Activated naive CD4-positive, alpha-beta T cell treated with Interleukin-2 at 50 U/mL for 16 hours (primary cell): ENCODE measurements at regions not wholly inside any gene's neighbourhood (a gene's known extent, or its start where the extent isn't known, plus 50 kb on each side); places are given as distances from the start of the nearest gene placed in this dataset.
"Not testable (repeated sequence)": the region's sequence is repeated elsewhere in the genome, so short reads cannot be mapped to it uniquely, and the experiment has no call there.

Experiments used
- DNase-seq: peaks from one replicate; pipeline ENCODE4 v3.0.0-alpha.2; 2020

DNA sequence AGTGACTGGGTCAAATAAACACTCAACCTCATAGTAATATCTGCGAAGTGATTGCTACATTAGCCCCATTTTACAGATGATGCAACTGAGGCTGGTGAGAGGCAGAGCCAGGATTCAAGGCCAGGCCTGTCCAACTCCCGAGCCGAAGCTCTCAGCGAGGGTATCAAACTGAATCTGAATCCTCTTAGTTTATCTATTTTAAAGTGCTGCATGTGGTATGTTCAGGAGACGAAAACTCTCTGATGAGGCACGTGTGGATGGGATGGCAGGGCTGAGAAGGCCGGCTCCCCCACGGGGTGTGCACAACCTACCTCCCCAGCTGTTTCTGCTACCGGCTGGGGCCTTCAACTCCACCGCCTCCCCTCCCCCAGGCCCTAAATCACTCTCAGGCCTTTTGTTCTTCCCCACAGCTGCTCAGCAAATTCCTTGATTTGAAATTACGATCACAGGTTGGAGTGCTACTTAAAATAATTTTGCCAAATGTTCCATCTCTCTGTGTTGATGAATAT lies 171.8 kb downstream of the TOMM20 start:
- no peak for DNase-seq

- no peak for DNase-seq
These were observed 173.4 kb downstream of the TOMM20 start for GRCh38 chr1:234955107-234955731.

GRCh38 chr1:234954613-234955012 lies 174.0 kb downstream of the TOMM20 start:
- no peak for DNase-seq

DNA sequence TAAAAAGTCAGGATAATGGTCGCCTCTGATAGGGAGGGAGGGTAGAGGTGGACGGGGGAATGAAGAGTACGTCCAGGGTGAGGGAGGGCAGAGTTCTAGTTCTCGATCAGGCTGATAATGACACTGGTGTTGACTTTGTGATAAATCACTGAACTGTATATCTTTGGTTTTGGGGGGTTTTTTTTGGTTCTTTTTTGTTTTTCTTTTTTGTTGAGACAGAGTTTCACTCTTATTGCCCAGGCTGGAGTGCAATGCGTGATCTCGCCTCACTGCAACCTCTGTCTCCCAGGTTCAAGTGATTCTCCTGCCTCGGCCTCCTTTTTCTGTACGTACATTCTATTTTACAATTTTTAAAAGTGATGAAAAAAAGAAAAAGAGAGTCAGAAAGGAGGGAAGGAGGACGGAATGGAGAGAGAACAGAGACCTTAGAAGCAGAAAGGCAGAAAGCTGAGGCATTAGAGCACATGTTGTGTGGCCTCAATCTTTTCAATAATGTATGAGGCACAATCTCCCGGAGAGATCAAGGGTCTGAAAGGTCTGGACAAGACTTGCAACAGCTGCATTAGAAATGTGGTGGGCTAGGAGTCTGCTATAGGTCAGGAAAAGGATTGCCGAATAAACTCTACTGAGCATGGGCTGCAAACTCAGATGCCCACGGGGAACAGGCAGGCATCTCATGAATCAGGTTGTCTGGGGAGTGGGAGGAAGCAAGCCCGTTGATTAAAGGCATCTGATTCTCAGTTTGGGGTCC lies 174.8 kb downstream of the TOMM20 start:
- no peak for DNase-seq

DNA sequence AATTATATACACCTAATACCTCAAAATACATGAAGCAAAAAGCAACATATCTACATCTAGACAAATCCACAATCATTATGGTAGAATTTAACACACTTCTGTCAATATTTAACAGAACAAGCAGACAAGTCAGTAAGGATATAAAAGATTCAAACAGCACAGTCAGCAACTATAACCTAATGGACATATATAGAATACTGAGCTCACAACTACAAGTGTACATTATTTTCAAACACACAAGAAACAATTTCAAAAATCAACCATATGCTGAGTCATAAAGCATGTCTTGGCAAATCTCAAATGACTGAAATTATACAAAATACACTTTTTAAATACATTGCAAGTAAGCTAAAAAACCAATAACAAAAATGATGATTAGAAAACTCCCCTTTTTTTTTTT lies 178.0 kb downstream of the TOMM20 start:
- no peak for DNase-seq

- DNase-seq = not testable (repeated sequence)
These were observed 179.1 kb downstream of the TOMM20 start for GRCh38 chr1:234949528-234949927.

DNA sequence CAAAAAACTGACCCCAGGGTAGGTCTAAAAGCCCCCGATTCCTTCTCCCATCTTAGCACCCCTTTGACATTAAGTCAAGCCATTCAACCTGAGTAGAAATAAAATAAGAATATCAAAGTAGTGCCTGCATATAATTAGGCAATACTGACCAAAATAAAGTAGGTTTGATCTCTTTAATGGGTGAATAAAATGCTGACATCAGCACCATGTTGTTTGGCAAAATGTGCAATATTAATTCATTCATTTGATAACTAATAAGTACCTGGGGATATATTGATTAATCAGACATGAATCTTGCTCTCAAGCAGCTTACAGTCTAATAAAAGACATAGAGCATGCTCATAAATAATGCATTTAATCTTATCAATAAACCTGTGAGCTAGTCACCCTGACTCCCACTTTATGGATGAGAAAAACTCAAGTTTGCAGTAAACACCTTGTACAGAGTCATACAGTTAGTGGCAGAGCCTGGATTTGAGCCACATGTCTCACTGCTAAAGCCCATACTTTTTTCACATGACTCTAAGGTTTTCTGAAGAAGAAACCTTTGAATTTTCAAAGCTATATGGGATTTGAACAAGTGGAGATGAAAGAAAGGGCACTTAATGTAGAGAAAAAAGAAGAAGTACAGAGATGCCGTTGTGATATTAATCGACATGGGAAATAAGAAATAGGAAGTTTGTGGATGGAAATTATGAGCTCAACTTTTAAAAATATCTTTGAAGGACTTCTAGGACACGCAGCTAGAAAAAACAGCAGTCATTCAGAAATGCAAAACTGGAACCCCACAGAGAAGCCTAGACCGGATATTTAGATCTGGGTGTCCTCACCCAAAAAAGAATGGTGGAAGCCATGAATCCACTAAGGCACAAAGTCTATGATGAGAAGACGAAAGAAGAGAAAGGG lies 183.9 kb downstream of the TOMM20 start:
- no peak for DNase-seq

DNA sequence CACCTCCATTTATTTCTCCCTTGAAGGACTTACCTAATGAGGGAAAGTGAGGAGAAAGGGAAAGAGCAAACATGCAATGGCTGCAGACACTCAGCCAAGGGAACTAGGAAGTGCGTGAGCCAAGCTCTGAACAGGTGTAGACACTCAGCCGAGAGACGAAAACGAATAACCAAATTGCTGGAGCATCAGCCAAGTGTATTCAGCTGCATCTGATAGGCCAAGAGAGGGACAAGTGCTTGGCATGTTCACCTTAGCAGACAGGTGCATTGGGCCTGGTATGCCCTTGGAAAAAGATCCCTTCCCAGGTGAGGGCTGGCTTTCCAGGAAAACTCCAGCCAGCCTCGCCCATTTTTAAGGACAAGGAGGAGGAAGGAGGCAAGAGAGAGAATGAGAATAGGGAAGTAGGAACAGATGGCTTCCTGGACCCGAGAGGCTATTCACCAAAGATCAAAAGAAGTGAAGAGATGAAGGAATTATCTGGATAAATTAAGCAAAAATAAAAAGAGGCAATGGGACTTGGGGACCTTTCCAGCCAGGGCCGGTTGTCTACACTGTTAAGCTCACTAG lies 184.7 kb downstream of the TOMM20 start:
- DNase-seq = no peak

GRCh38 chr1:234942879-234943506 lies 185.6 kb downstream of the TOMM20 start:
- no peak for DNase-seq

- no peak for DNase-seq
These were observed 186.7 kb downstream of the TOMM20 start for GRCh38 chr1:234942012-234942332.

DNA sequence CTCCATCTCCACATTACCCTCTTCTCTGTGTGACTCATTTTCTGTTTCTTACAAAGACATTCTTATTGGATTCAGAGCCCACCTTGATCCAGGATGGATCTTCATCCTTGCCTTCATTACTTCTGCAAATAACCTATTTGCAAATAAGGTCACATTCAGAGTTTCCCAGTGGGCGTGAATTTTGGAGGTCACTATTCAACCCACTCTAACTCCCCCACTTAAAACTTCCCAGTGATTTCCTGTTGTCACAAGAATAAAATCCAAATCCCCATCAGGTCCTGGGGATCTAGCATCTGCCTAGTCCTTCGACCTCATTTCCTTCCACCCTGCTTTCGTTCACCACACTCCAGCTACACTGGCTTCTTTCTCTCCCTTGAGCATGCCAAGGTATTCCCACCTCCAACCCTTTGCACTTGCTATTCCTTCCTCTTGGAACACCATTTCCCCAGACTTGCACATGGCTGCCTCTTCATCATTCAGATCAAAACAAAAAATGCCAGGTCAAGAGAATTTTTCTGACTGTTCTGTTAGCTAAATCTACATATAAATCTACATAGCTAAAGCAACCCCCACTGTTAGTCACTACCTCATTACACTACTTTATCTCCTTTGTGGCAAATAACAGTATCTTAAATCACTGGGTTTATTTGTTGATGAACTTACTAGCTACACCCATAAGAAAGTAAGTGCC lies 187.2 kb downstream of the TOMM20 start:
- DNase-seq = no peak

GRCh38 chr1:234940841-234941240 lies 187.8 kb downstream of the TOMM20 start:
- DNase-seq = no peak

DNA sequence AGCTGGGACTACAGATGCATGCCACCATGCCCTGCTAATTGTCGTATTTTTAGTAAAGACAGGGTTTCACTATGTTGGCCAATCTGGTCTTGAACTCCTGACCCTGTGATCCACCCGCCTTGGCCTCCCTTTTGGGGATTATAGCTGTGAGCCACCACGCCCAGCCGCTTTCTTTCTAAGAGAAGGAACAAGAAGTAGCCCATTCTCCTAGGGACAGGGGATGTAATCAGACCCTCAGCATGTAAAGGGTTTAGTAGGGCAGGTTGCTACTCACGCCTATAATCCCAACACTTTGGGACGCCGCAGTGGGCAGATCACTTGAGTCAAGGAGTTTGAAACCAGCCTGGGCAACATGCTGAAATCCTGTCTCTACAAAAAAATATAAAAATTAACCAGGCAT lies 189.7 kb downstream of the TOMM20 start:
- DNase-seq = no peak

DNA sequence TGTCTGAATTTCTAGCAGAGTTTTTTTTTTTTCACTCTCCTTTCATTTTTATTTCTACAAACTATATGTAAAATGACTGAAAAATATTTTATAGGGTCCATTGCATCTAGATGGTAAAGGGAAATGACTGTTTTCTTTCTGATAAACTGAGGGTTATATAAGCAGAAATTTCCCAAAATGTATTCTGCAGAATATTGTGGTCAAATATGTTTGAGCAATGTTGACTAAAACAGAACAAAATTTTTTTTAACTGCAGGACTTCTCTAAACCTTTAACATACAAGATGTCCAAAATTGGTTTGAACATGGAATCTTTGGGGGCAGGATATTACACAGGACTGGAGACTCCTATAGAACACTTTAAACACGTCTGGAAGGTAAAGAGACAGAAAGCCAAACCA lies 190.5 kb downstream of the TOMM20 start:
- DNase-seq = no peak

GRCh38 chr1:234936612-234937389 lies 191.8 kb downstream of the TOMM20 start:
- no peak for DNase-seq

- DNase-seq = no peak
These were observed 194.0 kb downstream of the TOMM20 start for GRCh38 chr1:234934611-234935033.

GRCh38 chr1:234933475-234933874 lies 195.2 kb downstream of the TOMM20 start:
- no peak for DNase-seq

- no peak for DNase-seq
These were observed 195.9 kb downstream of the TOMM20 start for GRCh38 chr1:234932511-234933430.

DNA sequence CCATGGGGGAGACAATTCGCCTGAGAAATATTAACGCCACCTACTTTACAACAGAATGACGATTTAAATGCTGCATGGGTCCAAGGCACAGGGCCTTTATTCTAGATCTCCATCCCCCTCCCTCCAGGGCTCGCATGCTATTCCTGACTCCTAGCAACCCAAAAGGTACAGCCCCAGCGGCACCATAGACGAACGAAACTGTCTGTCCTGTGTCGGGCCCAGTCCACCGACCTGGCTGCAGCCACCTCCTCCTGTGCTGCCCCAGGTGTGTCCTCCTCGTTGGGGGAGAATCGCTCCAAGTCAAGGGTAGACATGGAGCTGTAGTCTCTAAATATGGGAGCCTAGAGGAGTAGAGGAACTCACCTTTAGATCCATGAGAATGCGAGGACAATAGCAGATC lies 196.5 kb downstream of the TOMM20 start:
- DNase-seq = no peak

DNA sequence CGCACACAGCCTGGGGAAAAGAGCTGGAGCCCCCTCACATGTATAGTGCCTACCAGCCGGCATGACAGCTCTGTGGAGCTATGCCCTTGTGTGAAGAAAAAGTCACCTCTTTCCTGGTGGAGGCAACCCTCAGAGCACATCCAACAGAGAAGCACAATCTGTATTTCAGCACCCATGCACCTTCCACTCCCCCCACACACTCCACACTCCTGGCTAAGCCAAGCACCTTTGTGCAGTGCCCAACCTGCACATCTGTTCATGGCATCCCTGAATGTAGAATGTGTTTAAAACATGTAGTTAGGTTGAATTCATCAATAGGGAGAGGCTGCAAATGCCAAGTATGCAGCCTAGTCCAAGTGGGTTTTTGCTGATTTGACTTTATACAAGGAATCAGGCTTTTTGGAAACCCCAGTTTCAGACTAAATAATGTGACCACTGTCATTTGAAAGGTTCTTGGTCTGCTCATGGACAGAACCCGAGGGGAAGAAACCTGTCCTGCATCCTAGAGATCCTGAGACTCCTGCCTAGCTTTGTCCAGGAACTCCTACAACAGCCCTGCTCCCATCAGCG lies 197.1 kb downstream of the TOMM20 start:
- no peak for DNase-seq
